ENCODE measurements at regions not wholly inside any gene's neighbourhood (a gene's known extent, or its start where the extent isn't known, plus 50 kb on each side); places are given as distances from the start of the nearest gene placed in this dataset.
"Not testable (repeated sequence)": the region's sequence is repeated elsewhere in the genome, so short reads cannot be mapped to it uniquely, and the experiment has no call there.

DNA sequence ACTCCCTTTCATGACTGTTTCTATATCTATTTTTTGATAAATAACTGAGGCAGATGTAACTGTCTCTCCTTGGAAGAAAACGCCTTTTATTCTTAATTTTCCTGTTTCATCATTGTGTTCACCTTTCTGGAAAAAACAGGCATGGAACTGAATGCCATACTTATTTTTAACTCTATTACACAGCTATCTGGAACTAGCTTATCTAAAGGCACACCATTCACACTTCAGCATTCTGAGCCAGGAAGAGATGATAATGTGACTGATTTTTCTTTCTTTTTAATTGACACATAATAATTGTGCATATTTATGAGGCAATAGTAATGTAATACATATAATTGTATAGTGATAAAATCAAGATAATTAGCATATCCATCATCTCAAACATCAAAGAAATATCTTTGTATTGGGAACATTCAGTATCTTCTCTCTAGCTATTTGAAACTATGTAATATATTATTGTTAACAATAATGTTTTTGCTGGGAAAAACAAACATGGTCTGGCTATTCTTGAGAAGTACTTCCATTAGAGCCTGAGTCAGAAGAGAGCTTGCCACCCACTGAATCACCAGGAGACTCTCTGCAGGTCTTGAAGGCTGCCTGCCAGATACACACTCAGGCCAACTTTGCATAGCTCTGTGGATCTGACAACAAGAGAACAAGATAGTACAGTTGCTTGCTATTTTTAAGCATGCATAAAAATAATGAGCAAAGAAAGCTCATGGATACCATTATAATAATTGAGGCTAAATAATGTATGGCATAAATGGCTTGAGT is 501.0 kb upstream of the EDIL3 start:
- no peak for FAIRE-seq
- DNase-seq (ENCODE audit: insufficient read length, low spot score): no peak

DNA sequence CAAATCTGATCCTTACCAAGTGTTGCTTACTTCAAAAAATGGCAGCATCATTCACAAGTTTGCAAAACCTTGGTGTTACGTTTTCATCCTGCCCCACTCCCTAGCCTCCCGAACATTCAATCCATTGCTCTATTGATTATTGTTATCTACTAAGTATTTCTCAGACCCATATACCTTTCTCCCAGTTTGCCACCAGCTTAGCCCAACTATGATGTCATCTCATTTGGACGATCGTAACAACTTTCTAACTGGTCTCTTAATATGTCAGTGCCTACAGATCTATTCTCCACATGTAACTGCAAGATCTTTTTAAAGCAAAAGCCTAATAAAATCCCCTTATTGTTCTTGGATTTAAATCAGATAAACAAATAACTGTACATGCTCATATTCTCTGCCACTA is 497.1 kb upstream of the EDIL3 start:
- DNase-seq (ENCODE audit: insufficient read length, low spot score) (no peak), FAIRE-seq (no peak)

GRCh38 chr5:84874196-84874595 is 489.5 kb upstream of the EDIL3 start:
- DNase-seq (ENCODE audit: insufficient read length, low spot score): no peak
- FAIRE-seq: no peak

GRCh38 chr5:84872768-84873167 is 488.1 kb upstream of the EDIL3 start:
- DNase-seq (ENCODE audit: insufficient read length, low spot score) (no peak), FAIRE-seq (no peak)

DNA sequence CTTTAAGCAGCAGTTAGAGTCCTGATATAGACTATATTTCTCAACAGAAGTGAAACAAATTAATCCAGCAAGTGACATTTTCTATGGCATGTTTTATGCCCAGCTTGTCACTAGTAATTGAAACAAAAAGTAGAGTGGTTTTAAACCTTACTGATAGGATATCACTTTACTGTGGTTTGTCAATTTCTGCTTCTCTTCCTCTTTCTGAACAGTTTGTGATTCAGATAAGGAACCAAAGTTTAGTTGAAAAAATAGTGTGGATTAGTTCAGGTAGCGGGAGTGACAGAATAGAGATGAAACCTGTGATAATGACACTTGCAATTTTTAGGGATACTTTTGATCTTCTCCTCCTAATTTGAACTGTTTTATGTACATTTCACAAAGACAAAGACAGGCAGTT is 485.7 kb upstream of the EDIL3 start:
- FAIRE-seq (no peak), DNase-seq (ENCODE audit: insufficient read length, low spot score) (no peak)

DNA sequence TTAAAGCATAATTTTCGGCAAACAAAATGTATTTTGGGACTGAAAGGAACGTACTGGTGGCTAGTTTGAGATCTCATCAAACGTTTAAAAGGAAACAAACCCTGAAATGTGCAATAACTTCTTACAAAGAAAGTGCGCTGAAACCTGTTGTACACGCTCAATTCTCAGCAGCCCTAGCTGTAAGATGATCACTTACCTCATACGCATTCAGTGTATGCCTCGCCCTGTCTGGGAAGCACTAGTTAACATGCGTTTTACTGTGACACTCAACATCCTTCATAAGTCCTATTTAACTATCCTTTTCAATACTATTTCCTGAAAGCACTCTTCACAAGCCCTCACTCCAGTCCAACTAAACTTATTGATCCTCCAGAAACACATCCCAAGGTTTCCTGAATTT is 485.0 kb upstream of the EDIL3 start:
- DNase-seq (ENCODE audit: insufficient read length, low spot score) (no peak), FAIRE-seq (no peak)

DNA sequence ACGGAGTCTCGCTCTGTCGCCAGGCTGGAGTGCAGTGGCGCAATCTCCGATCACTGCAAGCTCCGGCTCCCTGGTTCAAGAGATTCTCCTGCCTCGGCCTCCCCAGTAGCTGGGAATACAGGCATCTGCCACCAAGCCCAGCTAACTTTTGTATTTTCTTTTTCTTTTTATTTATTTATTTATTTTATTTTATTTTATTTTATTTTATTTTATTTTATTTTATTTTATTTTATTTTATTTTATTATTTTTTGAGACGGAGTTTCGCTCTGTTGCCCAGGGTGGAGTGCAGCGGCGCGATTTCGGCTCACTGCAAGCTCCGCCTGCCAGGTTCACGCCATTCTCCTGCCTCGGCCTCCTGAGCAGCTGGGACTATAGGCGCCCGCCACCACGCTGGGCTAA is 479.3 kb upstream of the EDIL3 start:
- DNase-seq (ENCODE audit: insufficient read length, low spot score); FAIRE-seq: not testable (repeated sequence)

DNA sequence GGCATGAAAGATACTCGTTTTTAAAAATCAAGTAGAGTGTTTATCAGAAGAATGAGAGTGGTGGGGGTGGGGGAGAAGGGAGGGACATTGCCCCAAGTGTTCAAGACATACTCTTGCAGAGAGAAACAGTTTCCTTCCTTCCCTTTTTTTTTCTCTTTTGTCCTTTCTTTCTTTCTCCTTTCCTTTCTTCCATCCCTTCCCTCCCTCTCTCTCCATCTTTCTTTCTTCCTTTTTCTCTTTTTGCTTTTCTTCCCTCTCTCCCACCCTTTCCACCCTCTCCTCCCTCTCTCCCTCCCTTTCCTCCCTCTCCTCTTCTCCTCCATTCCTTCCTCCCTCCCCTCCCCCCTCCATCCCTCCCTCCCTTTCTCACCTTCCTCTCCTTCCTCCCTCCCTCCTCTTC is 478.3 kb upstream of the EDIL3 start:
- no peak for DNase-seq (ENCODE audit: insufficient read length, low spot score)
- no peak for FAIRE-seq

GRCh38 chr5:84862132-84862531 is 477.5 kb upstream of the EDIL3 start:
- FAIRE-seq (no peak), DNase-seq (ENCODE audit: insufficient read length, low spot score) (no peak)

GRCh38 chr5:84861306-84861705 is 476.6 kb upstream of the EDIL3 start:
- FAIRE-seq (no peak), DNase-seq (ENCODE audit: insufficient read length, low spot score) (no peak)

DNA sequence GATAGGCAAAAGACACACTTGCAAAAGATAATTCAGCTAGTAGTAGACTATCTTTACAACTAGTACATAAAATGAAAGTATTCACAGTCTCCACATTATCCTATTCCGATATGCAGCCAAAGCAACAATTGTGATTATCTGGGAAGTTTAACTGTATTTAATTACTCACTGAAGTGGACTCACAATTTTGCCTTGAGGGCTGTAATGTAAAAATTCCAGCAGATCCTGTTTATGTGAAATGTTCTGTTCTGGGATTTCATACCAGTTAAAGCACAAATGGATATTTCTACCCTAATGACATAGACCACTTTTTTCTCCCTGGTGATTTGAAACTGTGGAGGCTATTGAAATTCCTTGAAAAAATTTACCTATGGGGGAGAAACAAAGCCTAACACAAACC is 474.4 kb upstream of the EDIL3 start:
- DNase-seq (ENCODE audit: insufficient read length, low spot score) (no peak), FAIRE-seq (no peak)

DNA sequence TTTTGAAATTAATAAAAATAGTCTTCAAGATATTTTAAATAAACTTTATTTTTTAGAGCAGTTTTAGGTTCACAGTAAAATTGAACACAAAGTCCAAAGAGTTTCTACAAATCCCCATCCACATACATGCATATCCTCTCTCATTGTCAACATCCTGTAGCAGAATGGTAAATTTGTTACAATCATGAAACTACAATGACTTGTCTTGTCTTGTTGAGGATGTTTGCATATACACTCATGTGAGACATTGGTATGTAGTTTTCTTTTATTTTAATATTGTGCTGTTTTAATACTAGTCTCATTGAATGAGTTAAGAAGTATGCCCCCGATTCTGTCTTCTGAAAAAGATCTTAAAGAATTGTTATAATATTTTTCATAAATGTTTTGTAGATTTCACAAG is 447.0 kb upstream of the EDIL3 start:
- DNase-seq (ENCODE audit: insufficient read length, low spot score) (no peak), FAIRE-seq (no peak)

DNA sequence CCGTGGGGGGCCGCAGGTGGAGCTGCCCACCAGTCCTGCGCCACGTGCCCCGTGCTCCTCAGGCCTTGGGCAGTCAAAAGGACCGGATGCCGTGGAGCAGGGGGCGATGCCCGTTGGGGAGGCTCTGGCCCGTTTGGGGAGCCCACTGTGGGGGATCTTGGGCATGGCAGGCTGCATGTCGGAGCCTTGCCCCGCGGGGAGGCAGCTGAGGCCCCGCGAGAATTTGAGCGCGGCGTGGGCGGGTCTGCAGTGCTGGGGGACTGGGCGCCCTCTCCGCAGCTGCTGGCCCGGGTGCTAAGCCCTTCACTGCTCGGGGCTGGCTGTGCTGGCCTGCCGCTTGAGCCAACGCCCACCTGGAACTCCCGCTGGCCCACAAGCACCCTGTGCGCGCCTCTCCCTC is 445.6 kb upstream of the EDIL3 start:
- no peak for DNase-seq (ENCODE audit: insufficient read length, low spot score)
- no peak for FAIRE-seq

- FAIRE-seq (no peak), DNase-seq (ENCODE audit: insufficient read length, low spot score) (no peak)
Observed at GRCh38 chr5:84825606-84826005, 440.9 kb upstream of the EDIL3 start.

DNA sequence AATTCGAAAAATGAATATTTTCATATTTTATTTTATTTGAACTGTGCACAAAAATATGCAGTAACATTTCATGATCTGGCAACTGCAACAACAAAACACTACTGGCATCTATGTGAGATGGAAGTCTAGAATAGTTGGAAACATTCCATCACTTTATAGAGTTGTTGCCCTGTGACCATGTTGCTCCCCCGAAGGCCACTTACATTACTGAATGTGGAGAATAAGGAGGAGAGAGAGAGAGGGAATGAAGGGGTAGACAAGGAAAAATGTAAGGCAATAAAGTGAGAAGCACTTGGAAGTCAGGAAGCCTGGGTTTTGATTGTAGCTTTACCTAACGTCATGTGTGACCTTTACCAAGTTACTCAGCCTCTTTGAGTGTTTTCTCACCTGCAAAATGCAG is 437.2 kb upstream of the EDIL3 start:
- no peak for FAIRE-seq
- no peak for DNase-seq (ENCODE audit: insufficient read length, low spot score)

GRCh38 chr5:84817953-84818352 is 433.3 kb upstream of the EDIL3 start:
- no peak for FAIRE-seq

DNA sequence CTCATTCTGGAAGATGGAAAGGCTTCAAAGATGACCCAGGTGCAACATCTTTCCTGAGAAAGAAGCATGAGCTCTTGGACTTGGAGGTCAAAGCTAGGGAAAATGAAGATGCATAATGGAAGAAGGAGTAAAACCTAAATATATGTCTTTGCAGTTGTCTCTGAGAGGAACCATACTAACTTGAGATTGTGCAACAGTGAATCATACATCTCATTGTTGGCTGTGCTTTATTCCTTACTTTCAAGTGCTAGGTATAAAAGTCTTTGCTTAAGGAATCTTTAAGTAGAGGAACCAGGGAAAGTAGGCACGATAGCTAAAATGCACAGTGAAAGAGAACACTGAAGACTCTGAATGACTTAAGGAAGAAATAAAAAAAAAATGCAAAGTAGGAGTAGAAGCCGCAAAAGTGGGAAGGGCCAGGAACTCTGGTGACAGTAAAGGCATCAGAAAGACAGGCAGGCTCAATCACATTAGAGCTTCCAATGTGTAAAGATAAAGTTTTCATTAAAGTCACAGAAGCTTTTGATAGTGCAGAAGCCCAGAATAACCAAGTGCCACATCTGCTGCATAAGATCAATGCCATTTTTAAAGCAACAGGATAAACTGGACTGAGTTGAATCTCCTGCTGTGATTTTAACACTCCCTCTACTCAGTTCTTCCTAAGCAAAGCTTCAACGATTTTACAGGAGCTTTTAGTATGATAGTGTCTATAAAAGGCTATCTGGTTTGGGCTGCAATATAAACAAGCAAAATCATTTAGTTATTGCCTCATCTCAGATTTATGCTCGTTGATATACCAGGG is 432.3 kb upstream of the EDIL3 start:
- FAIRE-seq: no peak

More at GRCh38 chr5:84817953-84818352, 433.3 kb upstream of the EDIL3 start:
- no peak for DNase-seq (ENCODE audit: insufficient read length, low spot score)

GRCh38 chr5:84816160-84816559 is 431.5 kb upstream of the EDIL3 start:
- DNase-seq (ENCODE audit: insufficient read length, low spot score) (no peak), FAIRE-seq (no peak)

More for the DNA sequence above, 432.3 kb upstream of the EDIL3 start:
- DNase-seq (ENCODE audit: insufficient read length, low spot score): no peak

- DNase-seq (ENCODE audit: insufficient read length, low spot score) (no peak), FAIRE-seq (no peak)
Observed at GRCh38 chr5:84805473-84805872, 420.8 kb upstream of the EDIL3 start.

GRCh38 chr5:84796399-84796798 is 411.7 kb upstream of the EDIL3 start:
- no peak for DNase-seq (ENCODE audit: insufficient read length, low spot score)
- FAIRE-seq: no peak

DNA sequence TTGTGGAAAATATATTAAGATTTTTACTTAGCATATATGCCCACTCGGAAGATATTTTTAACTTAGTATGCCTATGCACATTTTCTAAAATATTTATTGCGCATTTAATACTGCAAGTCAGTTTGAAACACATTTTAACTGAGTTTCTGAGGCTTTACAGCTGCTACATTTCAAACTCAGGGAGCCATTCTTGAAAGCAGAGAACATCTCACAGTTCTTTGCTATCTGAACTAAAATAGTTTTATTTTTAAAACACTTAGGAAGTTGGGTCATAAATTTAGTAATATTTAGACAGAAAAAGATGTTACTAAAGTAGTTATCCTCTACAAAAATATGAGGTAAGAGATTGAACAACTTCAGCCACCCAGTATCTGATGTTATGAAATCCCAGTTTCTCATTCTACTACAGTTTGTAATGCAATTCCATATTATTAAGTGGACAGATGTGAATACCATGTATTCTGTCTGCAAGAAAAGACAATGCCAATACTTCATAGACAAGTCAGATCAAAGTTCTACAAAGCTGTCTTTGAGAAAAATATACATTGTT is 409.9 kb upstream of the EDIL3 start:
- DNase-seq (ENCODE audit: insufficient read length, low spot score) (no peak), FAIRE-seq (no peak)

DNA sequence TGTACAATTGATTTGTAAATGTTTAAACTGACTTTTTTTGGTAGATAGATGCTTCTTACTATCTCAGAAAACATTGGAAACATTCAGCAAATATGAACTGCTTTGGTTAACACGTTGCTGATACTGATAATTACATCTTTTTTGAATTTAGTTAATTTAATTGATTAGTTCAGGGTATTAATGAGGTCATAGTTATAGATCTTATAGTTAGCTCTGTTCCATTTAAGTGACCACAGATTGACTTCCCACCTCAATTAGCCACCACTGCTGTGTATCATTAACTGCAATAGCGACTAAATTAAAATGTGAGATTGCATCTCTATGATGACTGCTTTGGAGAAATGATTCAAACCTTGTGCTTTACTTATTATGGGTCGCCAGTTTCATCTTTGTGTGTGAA is 407.1 kb upstream of the EDIL3 start:
- FAIRE-seq: no peak
- DNase-seq (ENCODE audit: insufficient read length, low spot score): no peak
